ENCODE measurements at regions not wholly inside any gene's neighbourhood (a gene's known extent, or its start where the extent isn't known, plus 50 kb on each side); places are given as distances from the start of the nearest gene placed in this dataset.

DNA sequence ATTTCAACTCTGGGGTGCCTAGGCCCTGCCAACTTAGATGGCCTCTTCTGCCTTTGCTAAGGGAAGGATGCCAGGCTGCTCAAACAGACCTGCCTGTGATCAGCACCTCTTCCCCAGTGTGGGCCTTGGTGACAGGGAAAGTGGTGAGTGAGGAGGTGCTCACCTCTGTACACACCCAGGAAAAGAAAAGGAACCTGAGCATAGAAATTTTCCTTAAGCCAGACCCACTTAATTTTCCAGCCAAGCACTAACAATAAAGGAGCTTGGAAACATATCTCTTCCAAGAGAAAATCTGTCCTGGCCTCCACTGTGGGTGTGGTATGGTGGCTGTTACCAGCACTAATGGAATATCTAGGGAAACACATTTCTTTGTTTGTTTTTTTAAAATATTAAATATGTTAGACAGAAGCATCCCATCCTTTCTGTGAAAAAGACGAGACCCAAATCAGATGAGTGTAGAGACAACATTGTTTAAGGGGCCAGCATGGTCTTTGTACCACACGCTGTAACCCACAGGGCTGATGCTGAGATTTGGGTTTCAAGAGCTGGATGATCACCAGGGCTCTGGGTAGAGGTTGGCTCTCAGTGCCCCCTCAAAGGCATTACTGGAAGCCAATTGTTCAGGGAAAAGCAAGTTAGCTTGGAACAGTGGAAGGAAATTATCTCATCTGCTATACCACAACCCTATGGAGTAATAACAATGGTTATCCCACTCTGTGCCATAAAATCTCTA is 472.2 kb downstream of the INSC start:
- DNase-seq = no peak

DNA sequence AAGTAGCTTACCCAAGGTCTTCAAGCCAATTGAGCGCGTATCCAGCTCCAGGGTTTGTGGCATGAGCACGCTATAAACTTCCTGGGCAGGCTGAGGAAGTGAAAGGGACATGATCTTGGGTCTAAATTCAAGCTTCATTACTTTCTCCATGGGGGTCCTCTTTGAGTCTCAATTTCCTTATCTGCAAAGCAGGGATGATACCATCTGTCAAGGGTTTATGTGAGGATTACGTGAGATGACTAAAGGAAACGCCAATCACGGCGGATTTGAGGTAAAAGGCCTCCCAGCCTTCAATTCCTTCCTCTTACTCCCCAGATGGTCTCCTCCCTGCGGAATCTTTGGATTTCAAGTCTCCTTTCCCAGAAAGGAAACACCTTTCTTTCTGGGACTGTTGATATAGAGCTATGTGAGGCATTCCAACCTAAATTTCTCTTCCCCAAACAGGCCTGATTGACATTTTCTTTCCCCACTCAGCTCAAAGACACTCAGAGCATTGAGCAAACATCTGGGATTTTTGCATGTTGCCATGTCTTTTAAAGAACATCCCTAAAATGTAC is 474.4 kb downstream of the INSC start:
- DNase-seq = no peak

DNA sequence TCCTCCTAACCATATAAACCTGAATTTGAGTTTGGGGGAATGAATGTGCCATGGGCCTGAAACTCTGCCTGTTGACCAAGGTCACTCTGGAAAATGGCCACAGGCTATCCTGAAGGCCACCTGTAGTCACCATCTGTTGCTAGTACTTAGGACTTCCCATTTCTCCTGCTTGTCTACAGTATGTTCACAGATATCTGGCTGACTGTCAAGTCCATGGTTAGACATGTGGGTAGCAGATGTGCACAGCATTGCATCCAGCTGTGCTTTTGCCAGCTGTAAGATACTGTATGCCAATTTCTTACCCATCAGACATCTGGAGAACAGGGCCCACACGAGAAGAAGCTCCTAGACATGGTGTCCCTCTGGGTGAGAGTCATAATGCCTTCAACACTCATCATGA is 475.4 kb downstream of the INSC start:
- DNase-seq = no peak

DNA sequence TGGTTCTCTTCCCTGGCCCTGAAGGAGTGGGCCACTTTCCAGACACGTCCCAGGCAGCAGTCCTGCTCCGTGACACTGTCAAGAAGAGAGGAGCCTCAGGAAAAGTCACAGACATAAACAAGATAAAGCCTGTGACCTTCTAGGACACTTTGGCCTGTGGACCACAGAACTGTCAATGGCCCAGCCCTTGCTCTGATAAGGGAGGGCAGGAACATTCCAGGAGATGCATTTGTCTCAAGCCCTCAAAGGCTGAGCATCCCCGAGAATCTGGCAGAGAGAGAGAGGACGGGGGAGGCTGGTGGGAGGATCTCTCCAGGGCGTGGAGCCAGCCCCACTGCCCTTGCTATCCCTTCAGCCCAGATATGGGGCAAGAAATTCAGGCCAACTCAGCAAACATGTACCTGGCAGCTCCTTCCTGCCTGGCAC is 476.4 kb downstream of the INSC start:
- DNase-seq = no peak

DNA sequence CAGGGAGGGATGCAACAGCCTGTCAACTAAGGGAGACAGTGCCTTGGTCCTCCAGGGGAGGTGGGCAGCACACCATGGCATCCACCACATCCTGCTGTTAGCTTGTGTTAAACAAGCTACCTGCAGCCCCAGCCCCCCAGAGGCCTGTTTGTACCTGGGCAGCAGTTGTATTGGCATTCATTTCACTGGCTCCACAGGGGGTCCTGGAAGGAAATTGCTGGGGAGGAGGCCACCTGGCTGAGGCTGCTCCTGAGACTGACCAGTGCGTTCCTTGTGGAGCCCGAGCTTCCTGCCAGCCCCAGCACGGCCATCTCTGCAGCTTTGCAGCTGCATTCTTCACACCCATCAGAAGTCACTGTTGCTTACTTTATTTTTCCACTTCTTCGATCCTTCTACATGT is 479.9 kb downstream of the INSC start:
- DNase-seq = no peak

DNA sequence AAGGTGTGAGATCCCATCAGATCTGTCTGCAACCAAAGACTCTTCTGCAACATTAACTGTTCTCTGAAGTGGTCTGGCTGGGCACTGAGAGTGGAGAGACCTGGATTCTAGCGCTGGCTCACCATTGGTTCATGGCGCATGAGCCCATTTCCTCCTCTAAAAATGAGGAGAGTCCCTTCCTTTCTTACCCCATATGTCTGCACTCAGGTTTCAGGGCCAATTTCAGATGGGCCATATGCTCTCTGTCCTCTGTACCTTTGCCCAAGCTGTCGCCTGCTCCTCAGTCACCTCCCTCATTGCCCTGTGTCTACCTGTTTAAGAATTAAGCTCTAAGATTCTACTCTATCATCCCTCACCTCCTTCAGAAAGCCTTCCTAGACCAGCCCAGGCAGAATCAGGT is 484.7 kb downstream of the INSC start:
- DNase-seq = no peak

DNA sequence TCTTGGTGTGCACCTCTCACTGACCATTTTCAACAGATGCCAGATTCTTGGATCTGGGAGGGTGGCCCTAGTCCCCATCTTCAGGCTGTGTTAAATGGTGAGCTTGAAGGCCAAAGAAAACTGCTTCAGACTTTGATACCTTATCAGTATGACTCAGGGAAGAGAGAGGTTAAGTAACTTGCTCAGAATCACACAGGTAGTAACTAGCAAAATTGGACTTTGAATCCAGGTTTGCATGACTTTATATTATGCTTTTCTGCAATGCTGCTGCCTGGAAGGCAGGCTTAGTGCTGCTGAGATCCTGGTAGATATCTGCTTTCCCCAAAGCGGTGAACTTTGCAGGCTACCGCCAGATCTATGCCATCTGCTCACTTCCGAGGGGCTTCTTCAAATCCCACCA is 487.3 kb downstream of the INSC start:
- no peak for DNase-seq

DNA sequence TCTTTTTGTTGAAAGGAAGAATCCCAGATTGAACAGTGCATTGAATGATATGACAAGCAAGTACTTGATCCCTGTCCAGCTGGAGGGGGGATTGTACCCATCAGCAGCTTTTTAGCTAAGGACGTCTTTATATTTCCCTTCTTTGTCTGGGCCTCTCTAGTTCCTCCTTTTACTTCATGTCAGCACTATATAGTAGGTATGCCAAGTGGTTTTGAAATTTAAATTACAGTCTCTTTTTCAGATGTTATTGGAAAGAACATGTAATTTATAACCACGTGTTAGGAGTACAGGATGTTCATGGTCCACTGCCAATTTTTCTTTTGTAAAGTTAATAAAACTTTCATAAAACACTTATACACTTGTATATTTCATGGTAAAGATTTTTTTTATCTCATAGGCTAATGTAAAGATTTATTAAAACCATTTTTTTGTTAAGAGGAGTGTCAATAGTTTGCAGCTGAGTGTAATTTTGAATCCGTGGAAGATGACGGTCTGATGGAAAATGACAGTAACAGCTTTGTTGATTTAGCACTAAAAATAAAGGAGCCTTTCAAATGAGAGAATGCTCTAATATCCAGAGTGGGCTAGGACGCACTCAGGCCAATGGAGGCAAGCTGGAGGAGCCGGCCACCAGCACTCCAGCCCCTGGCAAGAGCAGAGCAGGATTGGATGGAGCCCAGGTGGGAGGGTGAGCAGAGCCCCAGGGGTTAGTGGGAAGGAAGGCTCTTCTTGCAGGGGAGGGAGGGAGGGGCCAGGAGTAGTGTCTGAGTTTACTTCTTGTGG is 488.3 kb downstream of the INSC start:
- no peak for DNase-seq

DNA sequence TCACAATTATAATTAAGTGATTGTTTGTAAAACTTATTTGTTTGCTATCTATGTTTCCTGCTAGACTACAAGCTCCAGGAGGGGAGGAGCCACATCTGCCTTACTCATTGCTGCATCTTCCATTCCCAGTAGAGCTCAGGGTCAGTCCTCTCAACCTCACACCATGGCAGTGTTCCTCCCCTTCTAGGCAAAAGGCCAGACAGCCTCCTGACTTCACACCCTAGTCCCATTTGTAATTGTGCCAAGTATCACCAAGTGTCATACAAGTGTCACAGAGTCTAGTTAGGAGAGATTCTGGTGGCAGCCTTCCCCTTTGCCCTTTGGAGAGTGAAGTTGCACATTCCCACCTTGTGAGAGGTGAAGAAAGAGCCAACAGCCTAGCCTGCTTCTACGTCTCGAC is 490.4 kb downstream of the INSC start:
- DNase-seq = no peak

DNA sequence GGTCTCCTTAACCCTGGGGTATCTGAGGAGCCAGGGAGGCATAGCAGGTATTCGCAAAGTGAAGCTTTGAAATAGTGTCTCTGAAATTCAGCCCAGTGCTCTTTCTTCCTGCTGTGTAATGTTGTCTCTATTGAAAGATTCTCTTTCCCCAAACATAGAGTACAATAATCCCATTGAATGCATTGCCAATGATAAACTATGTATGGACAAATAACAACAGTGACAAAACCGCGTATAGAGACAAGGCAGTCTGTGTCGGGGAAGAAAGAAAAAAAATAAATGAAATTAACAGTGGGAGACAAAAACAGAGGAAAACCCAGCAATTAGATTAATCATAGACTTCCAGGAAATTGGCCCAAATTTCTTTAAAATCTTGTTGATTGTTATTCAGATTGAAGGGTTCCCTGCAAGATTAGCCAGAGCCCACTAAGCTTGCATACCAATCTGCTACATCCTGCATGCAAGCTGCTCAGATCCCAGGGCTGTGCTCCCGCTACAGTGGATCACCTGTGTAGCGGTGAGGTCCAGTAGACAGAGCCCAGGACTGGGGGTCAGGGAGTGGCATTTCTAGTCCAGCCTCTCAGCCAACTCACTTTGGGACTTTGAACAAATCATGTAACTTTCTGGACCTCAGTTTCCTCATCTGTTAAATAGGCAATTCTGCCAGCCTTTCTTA is 492.8 kb downstream of the INSC start:
- DNase-seq = no peak

DNA sequence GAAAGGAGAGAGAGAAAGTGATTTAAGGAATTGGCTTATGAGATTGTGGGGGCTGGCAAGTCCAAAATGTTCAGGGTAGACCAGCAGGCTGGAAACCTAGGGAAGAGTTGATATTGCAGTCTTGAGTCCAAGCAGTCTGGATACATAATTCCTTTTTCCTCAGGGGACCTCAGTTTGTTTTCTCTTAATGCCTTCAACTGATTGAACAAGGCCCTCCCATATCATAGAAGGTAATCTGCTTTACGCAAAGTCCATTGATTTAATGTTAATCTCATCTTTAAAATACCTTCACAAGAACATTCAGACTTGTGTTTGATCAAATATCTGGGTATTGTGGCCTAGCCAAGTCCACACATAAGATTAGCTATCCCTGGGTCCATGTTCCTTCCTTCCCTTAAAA is 494.7 kb downstream of the INSC start:
- DNase-seq = no peak

DNA sequence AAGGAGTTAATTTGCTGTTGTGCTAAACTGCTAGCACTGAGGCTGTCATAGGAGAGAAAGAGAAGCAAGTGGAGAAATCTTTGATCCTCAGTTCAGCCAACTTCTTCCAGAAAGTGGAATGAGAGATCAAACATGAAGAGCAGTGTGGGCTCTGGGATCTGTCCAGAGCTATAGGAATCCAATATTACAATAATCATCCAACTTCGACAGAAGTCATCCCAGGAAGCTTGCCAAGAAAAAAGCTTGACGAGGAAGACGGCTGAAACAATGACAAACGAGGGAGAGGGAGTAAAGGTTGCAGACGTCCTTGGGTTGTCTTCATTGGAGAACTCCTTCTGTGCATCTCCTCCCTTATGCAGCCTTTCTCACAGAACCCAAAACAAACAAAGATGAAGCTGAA is 496.2 kb downstream of the INSC start:
- DNase-seq = no peak

DNA sequence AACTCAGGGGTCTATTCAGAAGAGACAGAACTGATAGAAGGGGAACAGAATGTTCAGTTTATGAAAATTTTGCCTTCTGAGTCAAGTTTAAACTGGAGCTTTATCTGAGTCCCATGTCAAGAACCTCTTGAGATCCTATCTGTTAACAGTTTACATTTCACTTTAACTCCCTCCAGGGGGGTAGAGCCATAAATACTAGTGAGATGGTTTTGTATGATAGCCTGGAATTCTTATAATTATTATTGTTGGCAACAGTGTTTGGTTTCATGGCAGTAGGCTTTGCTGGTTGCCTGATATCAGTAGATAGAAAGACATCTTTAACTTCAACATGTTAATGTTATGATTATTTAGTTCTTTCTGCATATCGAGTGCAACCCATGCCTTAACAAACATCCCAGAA is 498.5 kb downstream of the INSC start:
- no peak for DNase-seq

DNA sequence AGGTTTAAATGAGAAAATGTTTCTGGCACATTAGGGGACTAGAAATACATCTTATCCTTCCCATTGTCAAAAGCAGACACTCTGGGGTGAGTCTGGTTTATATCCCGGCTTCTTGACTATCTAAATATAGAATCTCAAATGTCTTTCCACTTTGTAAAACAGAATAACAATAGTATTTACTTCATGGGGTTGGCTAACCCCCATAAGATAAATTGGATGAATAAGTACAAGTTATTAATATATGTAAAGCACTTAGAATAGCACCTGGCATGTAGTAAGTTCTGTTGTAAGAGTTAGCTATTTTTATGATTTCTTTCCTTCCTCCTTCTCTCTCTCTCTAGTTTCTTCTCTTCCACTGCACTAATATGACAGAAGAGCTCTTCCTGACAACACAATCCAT is 499.1 kb downstream of the INSC start:
- no peak for DNase-seq

DNA sequence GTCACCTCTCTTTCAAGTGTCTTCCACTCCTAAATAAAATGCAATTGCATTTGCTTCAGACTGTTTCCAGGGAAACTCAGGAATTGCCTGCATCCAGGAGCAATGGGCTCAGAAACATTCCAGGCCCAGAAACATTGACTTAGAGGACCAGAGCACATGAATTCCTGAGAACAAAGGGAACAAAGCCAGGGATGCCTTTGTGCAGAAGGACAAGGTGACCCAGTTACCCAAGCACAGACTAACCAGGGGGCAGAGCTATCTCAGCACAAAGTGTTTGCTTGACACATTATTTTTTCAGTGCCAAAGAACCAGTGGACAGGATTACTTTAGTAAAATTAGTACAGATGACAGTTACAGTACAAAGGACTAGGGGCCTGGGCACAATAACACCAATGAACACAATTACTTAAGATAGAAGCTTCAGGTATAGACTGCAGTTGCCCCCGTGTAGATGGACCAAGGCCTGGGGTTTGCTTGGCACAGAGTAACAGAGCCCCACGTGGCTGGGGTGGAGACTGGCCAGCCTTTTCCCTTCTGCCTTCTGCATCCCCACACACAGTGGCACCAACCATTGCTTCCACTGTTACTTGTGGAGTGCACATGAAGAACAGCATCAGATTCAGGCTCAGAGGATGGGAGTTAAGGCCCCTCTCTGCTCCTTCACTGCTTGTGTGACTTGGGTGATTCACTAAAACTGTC is 500.8 kb downstream of the INSC start:
- DNase-seq = no peak

DNA sequence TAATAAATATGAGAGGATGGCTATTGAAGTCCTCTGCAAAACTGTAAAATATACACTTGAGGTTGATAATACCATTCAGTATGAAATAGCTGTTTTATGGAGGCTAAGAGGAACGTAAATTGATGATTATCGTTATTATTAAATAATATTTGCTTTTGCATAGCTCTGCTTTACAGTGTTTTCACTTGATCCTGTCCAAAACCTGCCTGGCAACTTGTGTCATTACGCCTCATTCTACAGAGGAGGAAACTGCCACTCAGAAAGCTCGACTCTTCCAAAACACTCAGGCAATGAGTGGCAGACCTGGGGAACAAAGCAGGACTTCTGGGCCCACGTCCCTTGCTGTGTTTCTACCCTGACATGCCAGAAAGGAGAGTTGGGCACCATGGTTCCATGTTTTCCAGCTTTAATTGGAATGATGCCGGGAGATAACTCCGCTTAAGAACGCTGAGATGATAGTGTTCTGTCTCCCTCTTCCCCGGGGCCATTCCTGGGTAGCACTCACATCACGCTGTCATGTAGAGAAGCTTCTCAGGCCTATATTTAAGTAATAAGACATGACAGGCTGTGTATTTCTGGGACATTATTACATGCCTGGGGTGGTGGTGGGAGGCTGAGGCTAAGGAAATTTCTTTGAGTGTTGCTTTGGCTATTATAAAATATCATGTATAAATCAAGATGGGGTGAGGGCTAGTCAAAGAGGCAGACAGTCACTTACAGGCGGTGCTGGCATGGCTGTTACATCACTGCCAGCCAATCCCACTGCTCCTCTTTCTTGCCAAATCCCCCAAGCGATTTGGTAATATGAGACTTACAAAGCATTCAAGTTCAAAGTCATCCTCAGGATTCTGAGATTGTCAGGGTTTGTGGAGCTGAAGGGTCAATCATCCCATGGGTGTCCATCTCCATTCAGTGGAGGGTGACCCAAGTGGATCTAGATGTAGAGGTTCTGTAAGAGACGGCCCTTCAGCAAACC is 501.7 kb downstream of the INSC start:
- no peak for DNase-seq

DNA sequence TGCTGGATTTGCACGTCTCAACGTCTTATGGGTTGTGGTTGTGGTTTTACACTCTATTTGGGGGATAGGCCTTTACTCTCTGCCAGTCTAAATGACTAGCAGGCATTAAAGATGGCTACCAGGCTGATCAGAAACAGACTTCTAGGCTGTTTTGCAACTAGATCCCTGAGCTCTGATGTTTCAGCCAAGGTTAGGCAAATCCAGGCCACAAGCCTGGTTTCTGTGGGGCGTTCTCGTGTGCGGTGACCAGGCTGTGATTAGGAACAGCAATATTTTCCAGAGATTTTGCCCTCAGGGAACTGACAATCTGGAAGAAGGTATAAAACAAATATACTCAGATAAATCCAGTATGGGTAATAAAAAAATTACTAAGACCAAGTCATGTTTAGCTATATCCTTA is 502.4 kb downstream of the INSC start:
- DNase-seq = no peak

DNA sequence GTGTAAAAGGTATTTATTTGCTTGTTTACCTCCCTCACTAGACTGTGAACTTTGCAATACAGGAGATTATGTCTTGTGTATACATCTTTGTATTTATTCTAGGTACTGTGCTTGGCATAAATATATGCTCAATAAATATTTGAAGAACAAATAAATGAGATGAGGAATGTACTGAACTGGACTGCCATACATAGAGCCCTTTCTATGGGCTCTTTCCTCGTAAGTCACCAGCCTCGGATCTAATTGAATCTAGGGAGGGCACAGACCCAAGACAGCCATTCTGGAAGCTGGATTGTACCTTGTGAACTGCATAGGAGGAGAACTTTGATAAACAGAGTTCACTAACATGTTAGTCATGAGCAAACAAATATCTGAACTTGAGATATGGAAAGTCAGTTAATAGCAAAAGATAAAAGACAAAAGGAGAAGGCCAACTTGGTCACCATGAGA is 503.9 kb downstream of the INSC start:
- no peak for DNase-seq

DNA sequence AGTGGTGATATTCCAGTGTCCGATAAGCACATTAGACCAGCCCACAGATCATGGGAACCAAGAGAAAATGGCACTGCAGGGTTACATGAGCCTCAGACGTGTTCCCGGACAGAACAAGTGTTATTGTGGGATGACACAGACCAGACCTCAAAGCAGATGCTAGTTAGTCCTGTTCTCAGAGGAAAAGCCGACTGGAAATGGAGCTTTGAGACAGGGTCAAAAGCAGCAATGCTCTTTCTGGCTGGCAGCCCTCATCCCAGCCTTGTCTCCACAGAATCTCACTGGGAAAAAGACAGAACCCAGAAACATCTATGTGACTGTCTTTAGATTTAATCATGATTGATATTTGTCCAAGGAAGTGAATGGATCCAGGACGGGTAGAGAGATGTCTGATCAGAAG is 506.8 kb downstream of the INSC start:
- no peak for DNase-seq

DNA sequence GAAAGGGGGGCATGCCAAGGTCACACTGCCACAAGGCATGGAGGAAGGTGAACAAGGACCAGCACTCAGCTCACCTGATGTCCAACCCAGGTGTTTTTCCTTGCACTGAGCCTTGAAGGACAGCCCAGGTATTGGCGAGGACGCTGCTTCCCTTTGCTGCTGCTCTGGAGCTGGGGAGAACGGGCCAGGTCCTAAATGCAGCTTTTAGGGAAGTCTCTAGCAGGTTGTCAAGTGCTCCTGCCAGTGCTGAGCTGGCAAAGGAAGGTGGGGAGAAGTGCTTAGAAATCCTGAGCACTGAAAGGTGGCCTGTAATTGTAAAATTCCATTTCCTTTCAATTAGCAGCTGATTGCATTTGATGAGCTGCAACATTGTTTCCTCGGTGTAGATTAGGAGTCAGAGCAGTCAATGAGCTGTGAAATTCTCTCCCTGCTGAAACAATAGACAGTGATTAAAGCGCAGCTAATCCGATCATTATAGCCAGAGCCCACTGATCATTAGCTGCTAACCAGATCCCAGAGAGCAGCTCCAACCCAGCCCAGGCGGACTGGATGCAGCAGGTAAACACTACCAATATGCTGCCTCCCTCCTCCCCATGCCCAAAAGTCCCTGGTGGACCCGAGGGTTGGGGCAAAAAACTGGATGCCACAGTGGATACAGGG is 507.6 kb downstream of the INSC start:
- no peak for DNase-seq

DNA sequence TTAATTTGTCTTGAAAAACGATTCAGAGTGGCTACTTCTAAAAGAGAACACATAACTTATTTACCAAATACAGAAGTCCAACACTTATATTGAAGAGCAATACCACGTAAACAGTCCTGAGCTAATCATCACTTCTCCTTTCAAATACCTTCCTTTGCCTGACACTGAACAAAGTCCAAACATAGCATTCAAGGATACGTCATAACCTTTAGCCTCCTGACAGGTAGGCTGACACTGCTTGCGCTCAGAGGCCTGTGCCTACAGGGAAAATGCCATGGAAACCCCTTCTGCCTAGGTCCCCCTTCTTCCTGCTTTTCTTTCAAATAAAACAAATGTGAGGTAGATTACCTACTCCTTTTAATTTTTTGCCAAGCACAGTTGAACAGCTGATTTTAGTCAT is 510.0 kb downstream of the INSC start:
- no peak for DNase-seq
